Activated CD4-positive, alpha-beta T cell treated with anti-CD3 and anti-CD28 coated beads, Interleukin-10, Interleukin-2, amounts not matched to agents 100 ng/mL and 50 ng/mL, durations not matched to agents 16 hours and 8 hours (primary cell): ENCODE measurements at regions not wholly inside any gene's neighbourhood (a gene's known extent, or its start where the extent isn't known, plus 50 kb on each side); places are given as distances from the start of the nearest gene placed in this dataset.

Experiments
- DNase-seq: peaks from one replicate; pipeline ENCODE4 v3.0.0-alpha.2; 2020

- DNase-seq: no peak
These were observed 396.1 kb downstream of the MAN2A1 start for GRCh38 chr5:110085826-110086225.

- DNase-seq: peak; percentile 74
These were observed 397.1 kb downstream of the MAN2A1 start for GRCh38 chr5:110086658-110087388.

DNA sequence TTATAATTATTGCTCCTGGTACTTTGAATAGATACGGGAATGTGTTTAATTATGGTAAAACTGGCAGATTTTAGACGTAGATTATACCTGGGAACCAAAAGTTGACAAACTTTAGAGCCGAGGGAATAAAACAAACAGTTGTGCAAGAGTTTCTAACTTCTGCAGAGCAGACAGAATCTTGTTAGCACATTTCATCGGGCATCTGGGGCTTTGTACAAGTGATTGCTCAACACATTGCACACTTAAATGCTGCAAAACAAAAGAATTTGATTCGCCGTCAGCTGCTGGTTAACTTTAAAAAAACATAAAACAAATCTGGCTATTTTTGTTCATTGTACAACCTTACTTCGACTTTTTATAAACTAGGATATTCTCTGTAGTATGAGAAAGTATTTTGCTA is 398.1 kb downstream of the MAN2A1 start:
- DNase-seq: no peak

GRCh38 chr5:110088676-110089436 is 399.1 kb downstream of the MAN2A1 start:
- DNase-seq: peak; percentile 8

GRCh38 chr5:110092955-110093785 is 403.4 kb downstream of the MAN2A1 start:
- no peak for DNase-seq

GRCh38 chr5:110094109-110094508 is 404.4 kb downstream of the MAN2A1 start:
- DNase-seq: no peak

DNA sequence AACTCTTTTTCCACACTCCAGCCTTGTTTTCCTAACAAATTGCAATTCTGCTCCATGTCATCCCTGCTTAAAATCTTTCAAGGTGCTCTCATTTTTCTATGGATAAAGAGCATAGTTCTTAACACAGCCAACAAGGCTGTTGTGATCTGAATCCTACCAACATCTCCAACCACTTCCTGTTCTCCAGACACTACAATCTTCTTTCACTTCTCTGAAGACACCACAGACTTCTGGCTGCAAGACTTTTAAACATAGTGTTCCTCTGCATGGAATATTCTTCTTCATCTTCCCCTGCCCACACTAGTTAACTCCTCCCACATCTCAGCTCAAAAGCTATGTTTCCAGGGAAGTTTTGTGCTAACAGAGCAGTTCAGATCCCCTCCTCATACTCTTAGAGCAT is 404.8 kb downstream of the MAN2A1 start:
- DNase-seq: no peak

GRCh38 chr5:110096419-110096818 is 406.7 kb downstream of the MAN2A1 start:
- no peak for DNase-seq

DNA sequence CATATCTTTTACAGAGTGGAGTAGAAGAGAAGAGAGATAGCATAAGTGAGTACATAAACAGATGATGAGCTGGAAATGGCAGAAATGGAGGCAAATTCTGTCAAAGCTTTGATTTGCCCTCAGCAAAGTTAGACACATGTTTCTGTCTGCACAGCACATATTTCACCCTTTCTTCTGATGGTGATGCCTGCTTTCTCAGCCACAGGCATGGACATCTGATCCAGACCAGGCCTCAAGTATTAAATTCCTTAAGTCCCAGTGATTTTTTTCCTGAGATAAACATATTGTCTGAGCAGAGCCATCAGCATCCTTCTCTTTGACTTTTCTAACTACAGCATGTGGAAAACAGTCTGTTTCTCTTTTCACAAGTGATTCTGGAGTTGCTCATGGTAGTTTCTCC is 409.8 kb downstream of the MAN2A1 start:
- DNase-seq: no peak

DNA sequence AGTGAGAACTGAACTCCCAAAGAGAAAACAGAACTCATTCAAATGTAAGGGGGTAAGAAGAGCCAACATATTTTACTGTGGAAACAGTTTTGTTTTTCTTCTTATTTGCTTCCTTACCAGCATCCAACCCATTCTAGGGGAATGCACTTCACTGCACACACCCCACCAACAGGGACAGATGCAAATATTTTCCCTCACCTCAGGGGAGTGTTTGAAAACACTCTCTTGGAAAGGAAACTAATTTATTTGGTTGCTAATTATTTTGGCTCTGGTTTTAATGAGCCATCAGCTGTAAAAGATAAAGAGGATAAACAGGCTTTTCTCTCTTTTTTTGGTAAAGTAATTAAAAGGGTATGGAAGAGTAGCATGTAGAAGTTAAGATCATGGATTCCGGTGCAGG is 413.4 kb downstream of the MAN2A1 start:
- DNase-seq: no peak

DNA sequence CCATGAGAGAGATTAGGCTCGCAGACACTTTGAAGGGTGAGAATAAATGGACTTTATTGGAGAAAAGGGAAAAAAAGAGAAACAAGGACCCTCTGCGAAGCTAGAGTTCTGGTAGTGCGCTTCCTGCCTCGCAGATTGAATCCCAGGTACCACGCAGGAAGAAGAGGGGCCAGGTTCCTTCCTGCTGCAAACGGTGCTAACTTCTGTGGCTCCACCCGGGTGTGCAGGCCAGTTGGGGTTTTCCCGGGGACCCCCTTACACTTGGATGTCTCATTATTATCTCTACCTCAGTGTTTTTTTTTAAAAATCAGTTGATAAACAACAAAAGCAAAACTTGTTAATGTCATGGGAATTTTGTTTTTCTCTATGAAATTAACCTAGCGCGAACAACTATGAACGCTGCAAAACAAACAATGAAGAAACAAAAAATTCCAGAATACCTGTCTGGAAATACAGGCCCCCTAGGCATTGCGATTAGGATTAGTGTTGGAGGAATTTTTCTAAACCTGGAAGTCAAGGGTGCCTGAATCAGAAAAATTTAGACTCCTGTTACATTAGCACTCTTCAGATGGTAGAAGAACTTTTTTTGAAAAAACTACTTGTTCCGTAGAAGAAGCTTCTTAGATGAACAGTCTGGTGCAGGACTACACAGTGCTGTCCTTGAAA is 414.5 kb downstream of the MAN2A1 start:
- no peak for DNase-seq

DNA sequence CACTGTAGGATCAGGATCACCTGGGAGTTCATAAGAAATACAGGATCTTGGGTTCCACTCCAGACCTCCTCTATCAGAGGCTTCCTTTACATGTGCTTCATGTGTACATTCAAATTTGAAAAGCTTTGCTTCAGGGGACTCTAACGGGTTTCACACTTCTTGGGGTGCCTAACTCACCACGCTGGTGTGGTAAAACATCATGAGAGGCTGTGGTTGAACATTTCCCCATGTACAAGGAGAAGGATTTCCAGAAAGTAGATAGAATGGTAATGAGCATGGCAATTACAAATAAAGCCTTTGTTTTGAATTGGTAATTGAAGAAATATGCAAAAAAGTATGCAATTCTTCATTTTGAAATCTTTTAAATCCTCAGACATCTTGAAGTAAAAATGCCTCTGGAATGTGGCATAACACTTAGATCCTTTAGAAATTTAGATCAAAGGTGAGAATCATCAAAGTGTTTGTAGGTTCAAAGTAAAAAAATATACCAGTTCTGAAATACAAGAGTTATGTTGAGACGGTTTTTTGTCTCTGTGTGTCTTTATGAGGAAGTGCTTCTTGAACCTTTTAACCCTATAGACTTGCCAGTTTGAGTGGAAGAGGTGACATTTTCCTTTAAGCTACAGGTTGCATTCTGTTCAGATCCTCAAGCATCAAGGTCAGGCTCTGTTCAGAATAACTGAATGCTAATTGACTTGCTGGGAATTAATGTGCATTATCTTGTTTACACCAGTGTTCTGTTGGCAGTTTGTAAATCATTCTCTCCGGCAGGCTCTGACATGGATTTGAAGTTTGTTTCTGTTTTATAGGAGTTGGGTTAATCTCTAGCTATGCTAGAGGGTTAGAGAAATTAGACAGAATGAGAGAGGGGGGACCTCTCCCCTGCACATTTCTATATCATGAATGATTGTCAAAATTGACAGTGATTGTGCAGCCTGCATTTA is 415.3 kb downstream of the MAN2A1 start:
- no peak for DNase-seq

DNA sequence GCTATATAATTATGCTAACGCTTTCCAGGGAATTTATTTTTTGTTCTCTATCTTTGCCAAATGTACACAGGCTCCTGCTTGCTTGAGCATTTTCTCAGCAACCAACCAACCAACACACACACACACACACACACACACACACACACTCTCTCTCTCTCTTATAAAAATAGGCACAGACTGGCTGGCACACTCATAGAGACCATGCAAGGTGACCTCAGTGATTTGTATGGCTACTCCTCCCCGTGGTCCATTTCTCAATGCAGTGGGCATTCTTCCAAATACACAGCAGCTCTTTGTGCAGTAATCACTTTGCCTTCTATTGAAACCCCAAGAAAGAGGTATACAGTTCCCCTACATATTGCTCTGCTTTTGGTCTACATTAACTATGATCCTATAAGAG is 416.0 kb downstream of the MAN2A1 start:
- DNase-seq: no peak

DNA sequence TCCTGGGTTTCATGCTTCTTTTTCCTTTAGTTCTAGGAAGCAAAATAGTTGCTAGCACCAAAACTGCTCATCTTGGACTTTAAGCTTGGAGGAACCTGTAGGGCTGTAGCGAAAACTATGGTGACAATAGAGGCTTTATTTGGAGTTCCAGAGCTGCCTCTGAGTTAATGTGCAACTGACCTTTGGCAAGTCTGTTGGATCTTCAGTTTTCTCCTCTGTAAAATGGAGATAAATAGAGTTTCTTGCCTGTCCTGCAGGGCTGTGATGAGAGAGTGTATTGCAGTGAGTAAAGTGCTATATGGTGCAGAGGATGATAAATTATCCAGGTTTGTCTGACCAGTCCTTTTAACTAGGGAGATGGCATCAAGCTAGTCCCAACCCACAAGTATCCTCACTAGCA is 417.0 kb downstream of the MAN2A1 start:
- DNase-seq: no peak

DNA sequence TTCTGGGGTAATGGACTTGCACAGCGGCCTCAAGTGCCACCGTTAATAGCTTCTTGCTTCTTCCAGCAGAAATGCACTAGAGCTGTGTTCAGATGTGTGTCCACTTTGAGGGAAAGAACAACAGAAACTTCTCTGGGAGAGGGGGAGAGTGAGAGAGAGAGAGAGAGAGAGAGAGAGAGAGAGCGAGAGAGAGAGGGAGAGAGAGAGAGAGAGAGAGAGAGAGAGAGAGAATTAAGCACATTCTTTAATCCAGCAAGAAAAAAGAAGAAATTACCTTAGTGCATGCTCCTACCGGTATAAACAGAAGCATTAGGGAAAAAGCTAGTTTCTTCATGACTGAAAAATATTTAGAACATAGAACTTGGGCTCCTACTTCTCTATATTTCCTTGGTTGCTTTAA is 418.8 kb downstream of the MAN2A1 start:
- no peak for DNase-seq

GRCh38 chr5:110109667-110110066 is 419.9 kb downstream of the MAN2A1 start:
- DNase-seq: no peak

DNA sequence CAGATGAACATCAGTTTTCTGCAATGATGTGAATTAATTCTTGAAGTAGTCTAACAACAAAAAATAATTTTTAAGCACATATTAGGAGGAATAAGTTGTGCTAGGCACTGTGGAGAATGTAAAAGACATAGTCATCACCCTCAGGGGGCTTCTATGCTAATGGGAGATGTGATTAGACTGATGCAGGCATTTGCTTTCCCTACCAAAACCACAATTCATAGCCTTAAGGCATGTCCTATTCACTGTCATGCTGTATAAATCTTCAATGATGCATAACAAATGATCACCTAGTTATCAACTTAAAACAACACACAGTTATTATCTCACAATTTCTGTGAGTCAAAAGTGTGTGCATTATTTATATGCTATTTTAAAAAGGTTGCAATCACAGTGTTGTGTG is 422.6 kb downstream of the MAN2A1 start:
- no peak for DNase-seq

GRCh38 chr5:110115503-110115902 is 425.8 kb downstream of the MAN2A1 start:
- DNase-seq: no peak

GRCh38 chr5:110116539-110116938 is 426.8 kb downstream of the MAN2A1 start:
- DNase-seq: no peak

- no peak for DNase-seq
These were observed 445.5 kb downstream of the MAN2A1 start for GRCh38 chr5:110134963-110135935.

GRCh38 chr5:110150199-110150598 is 460.5 kb downstream of the MAN2A1 start:
- no peak for DNase-seq
